CD4-positive, alpha-beta T cell (primary cell): ENCODE measurements at regions not wholly inside any gene's neighbourhood (a gene's known extent, or its start where the extent isn't known, plus 50 kb on each side); places are given as distances from the start of the nearest gene placed in this dataset.

ENCODE experiments used
- ATAC-seq: fragments of 200-7000 bp; cut with Tn5 transposase; one replicate; pipeline ENCODE4 v1.10.0; 2022; ENCODE audit warnings: mild to moderate bottlenecking; ENCODE audit not compliant: poor library complexity
- CTCF ChIA-PET: fragments of 350-600 bp; sonication (Branson Sonifier 250); formaldehyde crosslinking; loops from one replicate; lab custom pipeline; 2021; ENCODE audit warnings: antibody characterized with exemption, inconsistent platforms; lab: Charles Lee
- POLR2A ChIA-PET: fragments of 350-600 bp; sonication (Branson Sonifier 250); formaldehyde crosslinking; loops from one replicate; lab custom pipeline; 2021; ENCODE audit warnings: antibody characterized with exemption, inconsistent platforms; lab: Charles Lee
- DNase-seq, 14 experiments: peaks; one replicate each; pipeline ENCODE4 v3.0.0-alpha.2; 2013 to 2020; ENCODE audit warnings: mixed read lengths in 2 of 14
- H3K27ac ChIP-seq, 2 donors: one replicate each; pipeline versions ENCODE4 v1.5.1 to v1.7.0; 2013; ENCODE audit warnings: low read length in 2 of 2, low read depth in 1 of 2, mild to moderate bottlenecking in 1 of 2
- H3K27me3 ChIP-seq, 2 experiments: 1 replicate in 1 of 2; 2 replicates in 1 of 2; pipeline versions ENCODE4 v1.6.1 to v1.7.0; 2013; ENCODE audit warnings: low read length in 2 of 2, control low read depth in 1 of 2, mild to moderate bottlenecking in 1 of 2, moderate library complexity in 1 of 2; ENCODE audit not compliant: insufficient read depth in 2 of 2, control insufficient read depth in 1 of 2
- H3K36me3 ChIP-seq: one replicate; pipeline ENCODE4 v1.6.1; 2013; ENCODE audit warnings: low read length, control low read depth; ENCODE audit not compliant: insufficient read depth
- H3K4me1 ChIP-seq: one replicate; pipeline ENCODE4 v1.6.1; 2013; ENCODE audit warnings: low read length, control low read depth; ENCODE audit not compliant: insufficient read depth
- H3K4me3 ChIP-seq: one replicate; pipeline ENCODE4 v1.5.1; 2013; ENCODE audit warnings: mild to moderate bottlenecking, low read length, moderate library complexity
- H3K9me3 ChIP-seq, 2 experiments: 1 replicate in 1 of 2; 2 replicates in 1 of 2; pipeline versions ENCODE4 v1.6.1 to v1.7.0; 2013; ENCODE audit warnings: low read length in 2 of 2, mild to moderate bottlenecking in 2 of 2, control low read depth in 1 of 2, moderate library complexity in 1 of 2; ENCODE audit not compliant: control insufficient read depth in 1 of 2, insufficient read depth in 1 of 2
- H3K27ac Mint-ChIP-seq: one replicate; pipeline ENCODE4 v1.8.0; 2020; ENCODE audit warnings: mixed read lengths
- H3K27me3 Mint-ChIP-seq: one replicate; pipeline ENCODE4 v1.8.0; 2021; ENCODE audit warnings: mixed read lengths
- H3K36me3 Mint-ChIP-seq: one replicate; pipeline ENCODE4 v1.8.0; 2021; ENCODE audit warnings: low read depth, mixed read lengths
- H3K4me1 Mint-ChIP-seq: one replicate; pipeline ENCODE4 v1.8.0; 2021; ENCODE audit warnings: low read depth, mixed read lengths
- H3K4me3 Mint-ChIP-seq: one replicate; pipeline ENCODE4 v1.8.0; 2020; ENCODE audit warnings: mild to moderate bottlenecking, mixed read lengths
- H3K9me3 Mint-ChIP-seq: one replicate; pipeline ENCODE4 v1.8.0; 2020; ENCODE audit warnings: mixed read lengths
- intact Hi-C, 2 experiments: fragments of 100-400 bp; cut with DNase I in 1 of 2; cut with micrococcal nuclease in 1 of 2; formaldehyde crosslinking; loops; one replicate each; pipeline versions ENCODE4 v1.15.1 to v1.9.0; 2023 to 2025; cut with DNase I, micrococcal nuclease
- TF ChIP-seq, protein P1 (sequence below): fragments of 200-600 bp; IDR thresholded peaks from one replicate; pipeline ENCODE4 v1.8.0; 2022; ENCODE audit warnings: antibody characterized with exemption, mild to moderate bottlenecking

DNA sequence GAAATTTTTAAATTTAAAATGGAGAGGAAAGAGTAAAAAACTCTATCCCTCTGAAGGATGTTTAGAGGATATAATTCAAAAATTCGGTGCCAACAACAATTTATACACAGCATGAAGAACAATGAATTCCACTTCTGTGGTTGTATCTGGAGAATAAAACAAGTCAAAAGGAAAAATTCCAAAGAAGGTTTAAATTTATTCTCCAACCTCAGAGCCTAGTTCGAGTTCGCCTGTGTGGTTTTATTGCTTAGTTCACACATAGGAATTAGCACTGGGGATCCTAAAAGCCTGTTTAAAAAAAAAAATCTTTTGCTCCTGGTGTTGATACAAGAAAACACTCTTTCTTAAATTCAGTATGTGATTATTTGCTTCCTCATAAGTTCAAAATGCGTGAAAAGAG lies 79.2 kb downstream of the LLPH start:
- H3K9me3 ChIP-seq = no peaks in the 10 kb centered on the region
- DNase-seq (no peak), ATAC-seq (no peak)
- no peaks in the 10 kb centered on the region for H3K4me1 ChIP-seq
- no peaks in the 10 kb centered on the region for H3K36me3 ChIP-seq
- intact Hi-C loops = no loop called here
- ChIA-PET POLR2A (no interaction called here), CTCF (no interaction called here)
- H3K27me3 Mint-ChIP-seq = peaks cover 12% of the 10 kb centered on the region
- no peak overlapping the region for H3K4me3 ChIP-seq
- H3K27ac ChIP-seq = no peak overlapping the region
- no peaks in the 10 kb centered on the region for H3K27me3 ChIP-seq
- no peaks in the 10 kb centered on the region for H3K9me3 Mint-ChIP-seq
- H3K4me3 Mint-ChIP-seq = no peak overlapping the region
- H3K36me3 Mint-ChIP-seq = no peaks in the 10 kb centered on the region
- TF ChIP-seq, protein P1, sequence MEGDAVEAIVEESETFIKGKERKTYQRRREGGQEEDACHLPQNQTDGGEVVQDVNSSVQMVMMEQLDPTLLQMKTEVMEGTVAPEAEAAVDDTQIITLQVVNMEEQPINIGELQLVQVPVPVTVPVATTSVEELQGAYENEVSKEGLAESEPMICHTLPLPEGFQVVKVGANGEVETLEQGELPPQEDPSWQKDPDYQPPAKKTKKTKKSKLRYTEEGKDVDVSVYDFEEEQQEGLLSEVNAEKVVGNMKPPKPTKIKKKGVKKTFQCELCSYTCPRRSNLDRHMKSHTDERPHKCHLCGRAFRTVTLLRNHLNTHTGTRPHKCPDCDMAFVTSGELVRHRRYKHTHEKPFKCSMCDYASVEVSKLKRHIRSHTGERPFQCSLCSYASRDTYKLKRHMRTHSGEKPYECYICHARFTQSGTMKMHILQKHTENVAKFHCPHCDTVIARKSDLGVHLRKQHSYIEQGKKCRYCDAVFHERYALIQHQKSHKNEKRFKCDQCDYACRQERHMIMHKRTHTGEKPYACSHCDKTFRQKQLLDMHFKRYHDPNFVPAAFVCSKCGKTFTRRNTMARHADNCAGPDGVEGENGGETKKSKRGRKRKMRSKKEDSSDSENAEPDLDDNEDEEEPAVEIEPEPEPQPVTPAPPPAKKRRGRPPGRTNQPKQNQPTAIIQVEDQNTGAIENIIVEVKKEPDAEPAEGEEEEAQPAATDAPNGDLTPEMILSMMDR = no peak
- no peaks in the 10 kb centered on the region for H3K4me1 Mint-ChIP-seq
- H3K27ac Mint-ChIP-seq = no peak overlapping the region

DNA sequence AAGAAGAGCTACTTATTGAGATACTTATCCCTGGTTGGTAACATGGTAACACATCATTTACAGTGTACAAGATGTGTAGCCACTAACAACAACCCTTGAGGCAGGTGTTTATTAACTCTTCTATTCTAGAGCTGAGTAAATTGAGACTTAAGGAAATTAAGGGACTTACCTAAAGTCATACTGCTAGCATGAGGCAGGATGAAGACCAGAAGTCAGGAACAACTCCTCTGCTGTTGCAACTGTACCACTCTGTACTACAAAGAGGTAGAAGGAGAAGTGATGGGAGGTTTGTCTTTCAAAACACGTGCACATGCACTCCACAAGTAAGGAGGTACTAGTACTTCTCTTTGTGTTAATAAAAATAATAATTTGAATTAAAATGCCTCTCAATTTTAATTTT lies 79.9 kb downstream of the LLPH start:
- intact Hi-C loops = no loop called here
- no peak overlapping the region for H3K4me3 Mint-ChIP-seq
- H3K36me3 Mint-ChIP-seq = no peaks in the 10 kb centered on the region
- TF ChIP-seq, protein P1 = no peak
- ATAC-seq (no peak), DNase-seq (no peak)
- H3K27me3 ChIP-seq = no peaks in the 10 kb centered on the region
- ChIA-PET POLR2A (no interaction called here), CTCF (no interaction called here)
- no peaks in the 10 kb centered on the region for H3K4me1 Mint-ChIP-seq
- H3K4me3 ChIP-seq = no peak overlapping the region
- H3K36me3 ChIP-seq = no peaks in the 10 kb centered on the region
- no peaks in the 10 kb centered on the region for H3K4me1 ChIP-seq
- H3K9me3 Mint-ChIP-seq = no peaks in the 10 kb centered on the region
- no peaks in the 10 kb centered on the region for H3K9me3 ChIP-seq
- H3K27me3 Mint-ChIP-seq = peaks cover 12% of the 10 kb centered on the region
- no peak overlapping the region for H3K27ac Mint-ChIP-seq
- H3K27ac ChIP-seq = no peak overlapping the region

DNA sequence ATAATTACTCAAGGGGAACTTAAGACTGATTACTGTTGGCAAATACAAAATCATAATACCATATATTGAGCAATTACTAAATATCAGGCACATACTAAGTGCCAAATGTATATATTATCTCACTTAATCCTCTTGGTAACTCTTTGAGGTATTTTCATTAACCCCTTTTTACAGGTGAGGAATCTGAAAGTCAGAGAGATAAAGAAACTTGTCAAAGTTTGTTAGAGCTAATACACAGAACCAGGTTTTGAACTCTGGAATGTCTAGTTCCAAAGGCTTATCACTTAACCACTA lies 80.3 kb downstream of the LLPH start:
- H3K4me3 ChIP-seq = no peak overlapping the region
- POLR2A ChIA-PET = no interaction called here
- H3K27ac ChIP-seq = no peak overlapping the region
- Mint-ChIP-seq H3K9me3 (no peaks in the 10 kb centered on the region), H3K4me3 (no peak overlapping the region), H3K27ac (no peak overlapping the region), H3K4me1 (no peaks in the 10 kb centered on the region), H3K36me3 (no peaks in the 10 kb centered on the region), H3K27me3 (peaks cover 12% of the 10 kb centered on the region)
- H3K9me3 ChIP-seq = no peaks in the 10 kb centered on the region
- no peak for DNase-seq
- no peak for ATAC-seq
- intact Hi-C loops = no loop called here
- TF ChIP-seq, protein P1 = no peak
- CTCF ChIA-PET = no interaction called here
- H3K27me3 ChIP-seq = no peaks in the 10 kb centered on the region
- no peaks in the 10 kb centered on the region for H3K4me1 ChIP-seq
- no peaks in the 10 kb centered on the region for H3K36me3 ChIP-seq
